ENCODE measurements at regions not wholly inside any gene's neighbourhood (a gene's known extent, or its start where the extent isn't known, plus 50 kb on each side); places are given as distances from the start of the nearest gene placed in this dataset.
"Not testable (repeated sequence)": the region's sequence is repeated elsewhere in the genome, so short reads cannot be mapped to it uniquely, and the experiment has no call there.

DNA sequence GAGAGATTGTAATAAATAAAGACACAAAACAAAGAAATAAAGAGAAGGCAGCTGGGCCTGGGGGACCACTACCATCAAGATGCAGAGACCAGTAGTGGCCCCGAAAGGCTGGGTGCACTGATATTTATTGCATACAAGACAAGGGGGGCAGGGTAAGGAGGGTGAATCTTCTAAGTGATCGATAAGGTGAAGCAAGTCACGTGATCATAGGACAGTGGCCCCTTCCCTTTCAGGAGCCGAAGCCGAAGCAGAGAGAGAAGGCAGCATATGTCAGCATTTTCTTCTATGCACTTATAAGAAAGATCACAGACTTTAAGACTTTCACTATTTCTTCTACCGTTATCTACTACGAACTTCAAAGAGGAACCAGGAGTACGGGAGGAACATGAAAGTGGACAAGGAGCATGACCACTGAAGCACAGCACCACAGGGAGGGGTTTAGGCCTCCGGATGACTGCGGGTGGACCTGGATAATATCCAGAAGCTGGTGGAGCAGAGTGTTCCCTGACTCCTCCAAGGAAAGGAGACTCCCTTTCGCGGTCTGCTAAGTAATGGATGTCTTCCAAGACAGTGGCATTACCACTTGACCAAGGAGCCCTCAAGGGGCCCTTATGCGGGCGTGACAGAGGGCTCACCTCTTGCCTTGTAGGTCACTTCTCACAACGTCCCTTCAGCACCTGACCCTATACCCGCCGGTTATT lies 126.4 kb downstream of the RBM46 start:
- not testable (repeated sequence) for H3K9me3 ChIP-seq, H3K27me3 ChIP-seq, H3K4me3 ChIP-seq, DNase-seq, H3K36me3 ChIP-seq

DNA sequence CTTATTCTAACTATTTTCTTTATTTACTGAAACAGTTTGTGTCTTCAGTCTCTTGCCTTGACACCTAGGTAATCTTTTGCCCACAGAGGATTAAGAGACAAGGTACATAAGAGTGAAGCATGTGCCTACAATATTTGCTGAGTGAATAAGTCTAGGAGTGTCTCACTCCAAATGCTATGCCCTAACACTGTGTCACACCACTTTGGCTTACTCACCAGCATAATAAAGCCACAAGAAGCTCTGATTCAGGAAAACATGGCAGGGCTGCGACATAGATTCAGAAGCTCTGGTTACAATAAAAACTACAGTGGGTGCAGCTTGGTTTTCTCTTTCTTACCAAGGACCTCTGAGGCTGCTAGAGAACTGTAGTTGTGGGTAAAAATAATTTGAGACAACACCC lies 127.1 kb downstream of the RBM46 start:
- DNase-seq: no peak
- H3K36me3 ChIP-seq: no peaks in the 10 kb centered on the region
- H3K27me3 ChIP-seq: no peaks in the 10 kb centered on the region
- H3K9me3 ChIP-seq: no peaks in the 10 kb centered on the region
- no peak overlapping the region for H3K4me3 ChIP-seq

DNA sequence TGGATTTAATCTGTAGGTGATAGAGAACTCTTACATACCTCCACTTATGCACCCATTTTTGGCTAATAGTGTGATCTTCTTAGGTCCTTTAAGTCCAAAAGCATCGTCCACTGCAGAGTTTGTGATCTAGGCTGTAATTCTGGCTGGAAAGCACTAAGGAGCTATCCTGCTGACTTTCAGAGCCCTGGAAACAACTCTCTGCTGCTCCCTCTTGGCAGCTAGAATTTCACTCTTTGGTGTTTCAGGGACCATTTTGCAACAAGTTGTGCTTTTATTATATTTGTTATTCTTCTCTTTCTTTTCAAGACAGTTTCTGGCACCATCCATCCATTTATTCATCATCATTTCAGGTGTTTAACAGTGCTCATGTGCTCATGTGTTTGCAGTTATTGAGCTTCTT lies 130.0 kb downstream of the RBM46 start:
- no peak for DNase-seq
- Histone ChIP-seq H3K4me3 (no peak overlapping the region), H3K27me3 (no peaks in the 10 kb centered on the region), H3K9me3 (no peaks in the 10 kb centered on the region), H3K36me3 (no peaks in the 10 kb centered on the region)

DNA sequence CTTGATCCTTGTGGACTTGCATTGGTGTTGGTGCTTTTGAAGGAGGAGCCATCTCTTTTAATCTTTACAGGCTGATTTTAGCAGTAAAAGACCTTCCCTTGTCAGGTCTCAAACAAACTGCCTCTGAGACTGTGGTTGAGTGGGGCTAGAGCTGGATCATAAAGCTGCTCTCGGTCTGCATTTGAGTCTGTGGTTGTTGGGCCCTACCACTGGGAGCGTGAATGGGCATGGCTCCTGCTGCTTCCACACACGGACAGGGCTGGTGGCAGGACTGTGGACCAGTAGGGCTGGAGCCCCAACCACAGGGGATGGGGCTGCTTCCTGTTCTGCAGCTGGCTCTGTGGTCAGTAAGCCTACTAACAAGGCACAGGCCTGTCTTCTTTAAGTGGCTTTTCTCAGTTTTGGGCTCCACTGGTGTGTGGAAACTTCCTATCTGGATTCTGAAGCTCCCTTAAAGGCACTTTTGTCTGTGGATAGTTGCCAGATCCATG lies 130.6 kb downstream of the RBM46 start:
- DNase-seq: no peak
- H3K27me3 ChIP-seq: no peaks in the 10 kb centered on the region
- no peak overlapping the region for H3K4me3 ChIP-seq
- no peaks in the 10 kb centered on the region for H3K9me3 ChIP-seq
- H3K36me3 ChIP-seq: no peaks in the 10 kb centered on the region

DNA sequence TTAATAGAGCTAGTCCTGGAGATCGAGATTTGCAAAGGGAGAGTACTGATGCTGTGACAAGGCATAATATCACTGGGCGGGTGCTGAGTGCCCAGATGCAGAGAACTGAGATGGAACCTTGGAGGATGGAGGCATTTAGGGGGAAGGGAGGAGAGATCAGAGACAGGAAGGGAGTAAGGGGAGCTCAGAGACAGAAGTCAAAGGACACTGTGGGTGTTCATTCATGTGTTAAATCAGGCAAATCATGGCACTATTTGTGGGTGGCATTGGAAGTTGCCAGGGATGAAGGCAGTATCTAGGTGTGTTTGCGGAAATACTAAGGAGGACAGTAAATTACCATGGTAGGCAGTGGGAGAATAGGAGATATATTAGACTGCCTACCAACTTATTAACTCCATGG lies 135.0 kb downstream of the RBM46 start:
- Histone ChIP-seq H3K36me3 (no peaks in the 10 kb centered on the region), H3K4me3 (no peak overlapping the region), H3K27me3 (no peaks in the 10 kb centered on the region), H3K9me3 (no peaks in the 10 kb centered on the region)
- no peak for DNase-seq

DNA sequence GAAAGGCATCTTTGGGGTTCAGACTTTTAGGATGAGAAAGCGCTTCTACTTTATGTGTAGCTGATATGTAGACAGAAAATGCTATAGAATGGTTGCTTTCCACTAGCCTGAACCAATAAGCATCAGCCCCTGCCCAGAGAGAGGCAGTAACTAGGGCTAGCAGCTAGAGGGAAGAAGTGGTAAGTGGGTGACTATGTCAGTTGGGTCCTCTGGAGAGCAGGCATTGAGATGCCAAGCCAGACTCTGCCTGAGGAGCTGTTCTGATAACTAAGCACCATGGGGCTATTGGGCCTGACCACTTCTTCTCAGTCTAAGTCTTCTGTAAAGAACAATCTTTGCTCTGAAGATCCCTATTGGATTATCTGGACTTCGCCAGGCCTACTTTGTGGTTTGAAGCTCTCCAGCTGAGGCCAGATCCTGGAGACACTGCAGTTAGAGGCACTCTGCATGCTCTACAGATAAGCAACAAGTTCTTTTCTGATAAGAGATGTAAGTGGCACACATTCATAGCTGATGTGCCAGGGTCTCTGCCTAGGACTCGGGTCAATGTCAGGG lies 146.1 kb downstream of the RBM46 start:
- no peaks in the 10 kb centered on the region for H3K27me3 ChIP-seq
- H3K9me3 ChIP-seq: no peaks in the 10 kb centered on the region
- DNase-seq: no peak
- no peaks in the 10 kb centered on the region for H3K36me3 ChIP-seq
- H3K4me3 ChIP-seq: no peak overlapping the region

DNA sequence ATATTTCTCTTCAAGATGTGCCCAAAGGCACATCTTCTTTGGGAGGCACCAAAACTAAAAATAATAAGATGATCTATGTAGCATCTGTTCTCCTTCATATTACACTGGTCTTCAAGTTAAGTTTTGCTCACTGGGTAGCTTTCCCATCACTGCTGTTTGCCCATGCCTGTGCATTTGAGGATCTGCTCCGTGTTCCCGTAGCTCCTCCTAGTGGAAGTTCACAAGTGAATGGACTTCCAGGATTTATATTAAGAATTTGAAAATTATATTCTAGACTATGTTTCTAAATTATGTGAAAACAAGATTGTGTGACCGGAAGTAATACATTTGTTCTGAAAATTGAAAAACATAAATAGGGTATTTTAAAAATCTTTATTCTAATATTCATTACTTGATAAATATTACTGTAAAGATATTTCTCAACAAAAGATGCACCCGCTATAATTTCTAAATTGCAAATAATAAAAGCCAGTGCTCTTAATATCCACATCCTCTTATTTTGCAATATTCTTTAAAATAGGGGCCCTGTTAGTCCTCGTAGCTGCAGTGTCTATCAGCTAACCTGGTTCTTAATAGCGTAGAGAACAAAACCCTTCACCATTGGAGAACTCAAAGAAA lies 147.7 kb downstream of the RBM46 start:
- Histone ChIP-seq H3K36me3 (no peaks in the 10 kb centered on the region), H3K4me3 (no peak overlapping the region), H3K27me3 (no peaks in the 10 kb centered on the region), H3K9me3 (no peaks in the 10 kb centered on the region)
- no peak for DNase-seq

DNA sequence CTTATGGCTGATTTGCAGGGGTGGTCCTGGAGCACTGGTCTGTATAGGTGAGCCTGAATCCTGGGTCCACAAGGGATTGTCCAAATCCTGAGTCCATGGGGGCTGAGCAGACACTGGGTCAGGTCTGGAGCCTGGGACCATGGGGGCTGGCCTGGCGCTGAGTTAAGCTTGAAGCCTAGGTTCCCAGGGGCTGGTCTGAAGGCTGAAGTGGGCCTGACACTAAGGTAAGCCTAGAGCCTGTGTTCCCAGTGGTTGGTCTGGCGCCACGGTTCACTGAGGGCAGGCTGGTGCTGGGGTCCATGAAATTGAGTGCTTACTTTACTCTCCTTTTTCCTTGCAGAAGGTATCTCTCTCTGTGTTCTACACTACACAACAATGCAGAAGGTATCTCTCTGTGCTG lies 155.8 kb downstream of the RBM46 start:
- DNase-seq: no peak
- Histone ChIP-seq H3K9me3 (no peaks in the 10 kb centered on the region), H3K4me3 (no peak overlapping the region), H3K27me3 (no peaks in the 10 kb centered on the region), H3K36me3 (no peaks in the 10 kb centered on the region)

DNA sequence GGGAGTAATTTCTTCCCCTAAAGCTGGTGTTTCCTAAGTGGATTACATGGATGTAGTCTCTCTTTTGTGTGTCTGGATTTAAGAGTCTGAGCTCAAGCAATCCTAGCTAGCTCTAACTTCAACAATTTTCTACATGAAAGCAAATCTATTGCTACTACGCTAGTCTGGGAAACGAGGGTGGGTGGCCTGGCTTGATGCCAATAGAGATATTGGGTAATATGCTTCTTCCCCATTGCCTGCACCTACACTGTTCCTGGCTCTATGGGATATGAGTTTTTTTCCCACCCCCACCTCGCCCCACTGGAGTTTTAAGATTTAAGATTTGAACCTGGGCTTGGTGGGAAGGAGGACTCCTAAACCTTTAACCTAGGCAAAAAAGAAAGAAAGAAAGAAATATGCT lies 158.8 kb downstream of the RBM46 start:
- Histone ChIP-seq H3K9me3 (no peaks in the 10 kb centered on the region), H3K27me3 (no peaks in the 10 kb centered on the region), H3K36me3 (no peaks in the 10 kb centered on the region), H3K4me3 (no peak overlapping the region)
- no peak for DNase-seq

DNA sequence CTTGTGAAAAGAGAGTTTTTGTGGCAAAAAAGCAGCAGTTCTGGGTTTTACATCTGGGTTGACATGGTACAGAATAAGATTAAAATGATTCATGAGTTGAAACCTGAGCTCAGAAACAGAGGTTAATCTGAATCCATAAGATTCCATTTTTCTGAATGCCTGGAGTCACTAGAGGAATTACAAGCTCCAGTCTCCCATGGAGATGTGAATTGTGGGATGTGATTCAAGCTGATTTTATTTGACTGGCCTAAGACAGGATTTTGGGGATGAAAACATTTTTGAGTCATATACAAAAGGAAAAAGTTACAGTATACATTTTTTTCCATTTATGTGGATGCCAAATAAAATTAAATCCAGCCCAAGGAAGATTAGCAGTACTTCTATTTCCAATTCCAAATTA lies 161.1 kb downstream of the RBM46 start:
- no peaks in the 10 kb centered on the region for H3K36me3 ChIP-seq
- no peaks in the 10 kb centered on the region for H3K27me3 ChIP-seq
- no peaks in the 10 kb centered on the region for H3K9me3 ChIP-seq
- DNase-seq: no peak
- no peak overlapping the region for H3K4me3 ChIP-seq

DNA sequence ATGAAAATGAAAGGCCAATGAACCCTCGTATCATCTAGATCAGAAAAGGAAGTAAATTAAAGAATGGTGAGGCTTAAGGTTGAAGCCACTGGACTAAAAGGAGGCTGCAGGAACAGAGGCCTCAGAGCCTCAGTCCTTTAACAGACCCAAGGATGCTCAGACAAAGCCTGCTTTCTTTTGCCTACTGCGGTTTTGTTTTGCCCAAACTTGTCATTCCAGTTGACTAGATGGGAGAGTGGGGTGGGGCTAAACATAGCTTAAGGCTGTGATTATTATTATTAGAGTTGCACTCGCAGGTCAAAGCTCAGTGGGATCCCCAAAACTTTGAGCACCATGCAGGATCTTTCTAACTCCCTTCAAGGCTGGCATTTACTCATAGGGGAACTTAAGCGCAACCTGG lies 163.9 kb downstream of the RBM46 start:
- Histone ChIP-seq H3K4me3 (no peak overlapping the region), H3K27me3 (no peaks in the 10 kb centered on the region), H3K9me3 (no peaks in the 10 kb centered on the region), H3K36me3 (no peaks in the 10 kb centered on the region)
- no peak for DNase-seq

DNA sequence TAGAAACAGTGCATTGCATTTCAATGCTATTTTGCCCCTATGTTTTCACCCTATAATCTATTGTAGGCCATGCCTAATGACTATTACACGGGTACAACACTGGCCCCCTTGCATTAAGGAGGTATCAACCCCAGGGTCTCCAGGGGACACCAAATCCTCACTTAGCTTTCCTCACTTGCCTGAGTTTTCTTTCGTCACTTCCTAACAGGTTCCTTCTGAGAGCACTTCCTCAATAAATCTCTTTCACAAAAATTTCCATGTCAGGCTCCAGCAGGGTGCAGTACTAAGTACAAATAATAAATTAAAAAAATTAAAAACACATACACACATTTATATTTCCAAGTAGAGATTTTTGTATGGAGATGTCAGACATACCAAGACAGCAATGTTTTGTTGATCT lies 165.0 kb downstream of the RBM46 start:
- DNase-seq: no peak
- H3K27me3 ChIP-seq: no peaks in the 10 kb centered on the region
- no peak overlapping the region for H3K4me3 ChIP-seq
- no peaks in the 10 kb centered on the region for H3K9me3 ChIP-seq
- H3K36me3 ChIP-seq: no peaks in the 10 kb centered on the region

DNA sequence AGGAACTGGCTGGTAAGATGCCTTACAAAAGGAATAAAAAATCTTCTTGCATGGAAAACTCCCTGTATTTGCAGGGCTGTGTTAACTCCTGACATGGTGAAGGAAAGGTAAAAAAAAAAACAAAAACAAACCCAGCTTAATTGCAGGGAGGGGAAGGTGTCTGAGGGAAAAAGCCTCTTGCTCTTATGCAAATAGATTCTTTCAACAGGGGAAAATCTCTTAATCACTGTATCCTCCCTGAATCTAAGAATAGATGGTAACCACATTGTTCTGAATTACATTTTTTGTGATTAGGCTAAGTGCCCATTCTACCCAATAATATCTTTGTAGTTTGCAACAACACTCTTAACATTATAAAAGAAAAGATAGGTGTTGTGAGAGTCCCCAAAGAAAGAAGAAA lies 172.6 kb downstream of the RBM46 start:
- no peak for DNase-seq
- Histone ChIP-seq H3K27me3 (no peaks in the 10 kb centered on the region), H3K9me3 (no peaks in the 10 kb centered on the region), H3K4me3 (no peak overlapping the region), H3K36me3 (no peaks in the 10 kb centered on the region)

DNA sequence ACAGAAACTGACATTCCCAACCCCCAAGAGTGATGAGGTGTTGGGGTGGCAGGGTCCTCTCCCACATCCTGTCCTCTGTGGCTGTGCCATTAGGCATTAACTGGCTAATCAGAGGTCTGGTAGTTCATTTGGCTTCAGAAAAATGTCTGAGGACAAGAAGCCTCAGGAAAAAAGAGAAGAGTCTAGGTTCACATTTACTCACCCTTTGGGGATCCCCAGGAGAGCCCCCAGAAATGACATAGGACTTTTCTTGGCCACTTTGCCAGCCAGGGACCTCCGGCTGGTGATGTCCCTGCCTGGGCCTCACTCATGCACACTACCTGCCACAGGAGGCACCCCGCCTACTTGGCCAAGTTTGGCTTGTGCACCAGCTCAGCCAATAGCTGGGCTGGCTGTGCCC lies 173.0 kb downstream of the RBM46 start:
- Histone ChIP-seq H3K4me3 (no peak overlapping the region), H3K36me3 (no peaks in the 10 kb centered on the region), H3K27me3 (no peaks in the 10 kb centered on the region), H3K9me3 (no peaks in the 10 kb centered on the region)
- DNase-seq: no peak

DNA sequence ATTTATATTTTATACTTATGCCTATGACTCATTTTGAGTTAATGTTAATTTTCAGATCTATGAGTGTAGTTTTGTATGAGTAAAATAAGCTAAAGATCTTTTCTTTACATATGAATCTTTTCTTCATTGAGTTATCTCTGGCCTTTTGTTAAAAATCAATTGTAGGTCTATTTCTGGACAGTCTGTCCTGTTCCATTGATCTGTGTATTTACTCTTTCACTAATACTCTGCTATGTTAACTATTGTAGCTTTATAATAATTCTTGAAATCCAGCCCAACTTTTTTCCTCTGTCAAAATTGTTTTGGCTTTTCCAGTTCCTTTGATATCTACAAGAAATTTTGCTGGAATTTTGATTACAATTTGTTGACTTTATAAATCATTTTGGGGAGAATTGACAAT lies 177.0 kb downstream of the RBM46 start:
- Histone ChIP-seq H3K36me3 (no peaks in the 10 kb centered on the region), H3K9me3 (no peaks in the 10 kb centered on the region), H3K27me3 (no peaks in the 10 kb centered on the region), H3K4me3 (no peak overlapping the region)
- no peak for DNase-seq

DNA sequence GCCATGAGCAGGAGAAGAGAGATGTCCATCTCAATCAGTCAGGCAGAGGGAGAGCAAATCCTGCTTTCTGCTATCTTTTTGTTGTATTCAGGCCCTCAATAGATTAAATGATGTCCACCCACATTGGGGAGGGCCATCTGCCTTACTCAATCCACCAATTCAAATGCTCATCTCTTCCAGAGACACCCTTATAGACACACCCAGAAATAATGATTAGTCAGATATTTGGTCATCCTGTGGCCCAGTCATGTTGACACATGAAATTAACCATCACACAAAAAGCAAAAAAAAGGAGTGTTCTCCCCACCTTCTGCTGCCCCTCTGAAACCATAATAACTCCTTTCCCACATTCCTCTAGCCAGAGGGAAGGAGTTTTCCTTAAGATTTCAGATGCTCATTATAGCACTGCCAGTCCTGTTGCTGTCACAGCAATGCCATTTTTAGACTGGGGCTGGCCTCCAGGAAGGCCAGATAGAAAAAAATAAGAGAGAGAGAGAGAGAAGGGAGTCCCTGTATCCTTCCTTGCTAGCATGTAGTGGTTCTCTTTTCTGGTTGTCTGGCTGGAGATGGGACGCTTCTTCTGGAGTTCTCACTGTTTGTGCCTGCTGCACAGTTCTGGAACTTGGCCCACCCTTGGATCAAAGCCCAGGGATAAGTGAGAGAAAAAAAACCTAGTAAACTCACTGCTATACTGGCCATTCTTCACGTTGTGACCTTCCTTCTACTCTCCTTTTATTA lies 177.7 kb downstream of the RBM46 start:
- H3K27me3 ChIP-seq: no peaks in the 10 kb centered on the region
- H3K4me3 ChIP-seq: no peak overlapping the region
- no peak for DNase-seq
- H3K36me3 ChIP-seq: no peaks in the 10 kb centered on the region
- no peaks in the 10 kb centered on the region for H3K9me3 ChIP-seq

DNA sequence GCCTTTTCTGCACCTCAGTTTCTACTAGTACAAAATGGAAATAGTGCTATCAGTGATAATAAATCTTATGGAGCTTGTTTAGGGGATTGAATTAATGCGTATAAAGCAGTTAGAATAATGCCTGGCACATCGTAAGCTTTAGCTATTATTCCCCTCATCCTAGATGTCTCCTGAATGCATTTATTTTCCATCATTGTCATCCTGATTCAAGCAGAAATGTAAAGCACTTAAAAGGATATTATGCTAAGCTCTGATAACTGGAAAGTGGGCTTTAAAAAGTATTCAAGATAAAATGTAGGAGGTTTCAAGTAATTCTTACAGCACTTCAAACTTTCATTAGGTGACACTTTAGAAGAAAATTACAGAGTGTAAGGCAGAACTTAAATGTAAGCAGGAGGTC lies 178.7 kb downstream of the RBM46 start:
- Histone ChIP-seq H3K36me3 (no peaks in the 10 kb centered on the region), H3K9me3 (no peaks in the 10 kb centered on the region), H3K27me3 (no peaks in the 10 kb centered on the region), H3K4me3 (no peak overlapping the region)
- DNase-seq: no peak

DNA sequence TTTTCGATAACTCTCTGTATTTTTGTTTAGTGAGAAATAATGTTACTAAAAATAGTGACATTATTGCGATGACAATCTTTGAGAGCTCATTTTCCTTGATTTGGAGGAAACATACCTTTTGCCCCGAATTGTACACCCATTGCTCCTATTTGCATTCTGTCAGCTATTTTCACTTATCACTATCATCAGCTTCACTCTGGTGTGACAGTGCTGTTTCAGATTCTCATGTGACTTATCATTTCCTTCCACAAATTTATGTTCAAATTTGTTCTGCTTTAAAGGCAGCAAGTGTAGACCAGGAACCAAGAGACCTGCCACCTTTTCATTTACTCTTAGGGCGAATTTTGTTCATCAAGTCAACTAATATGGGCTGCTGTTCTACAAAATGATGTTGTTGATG lies 179.4 kb downstream of the RBM46 start:
- no peak for DNase-seq
- H3K9me3 ChIP-seq: no peaks in the 10 kb centered on the region
- no peaks in the 10 kb centered on the region for H3K36me3 ChIP-seq
- no peaks in the 10 kb centered on the region for H3K27me3 ChIP-seq
- no peak overlapping the region for H3K4me3 ChIP-seq

Measured in MG63 (cell line).